ENCODE measurements at regions not wholly inside any gene's neighbourhood (a gene's known extent, or its start where the extent isn't known, plus 50 kb on each side); places are given as distances from the start of the nearest gene placed in this dataset.
A peak's percentile ranks its signal among the peaks of the same experiment; 100 is the strongest.

DNA sequence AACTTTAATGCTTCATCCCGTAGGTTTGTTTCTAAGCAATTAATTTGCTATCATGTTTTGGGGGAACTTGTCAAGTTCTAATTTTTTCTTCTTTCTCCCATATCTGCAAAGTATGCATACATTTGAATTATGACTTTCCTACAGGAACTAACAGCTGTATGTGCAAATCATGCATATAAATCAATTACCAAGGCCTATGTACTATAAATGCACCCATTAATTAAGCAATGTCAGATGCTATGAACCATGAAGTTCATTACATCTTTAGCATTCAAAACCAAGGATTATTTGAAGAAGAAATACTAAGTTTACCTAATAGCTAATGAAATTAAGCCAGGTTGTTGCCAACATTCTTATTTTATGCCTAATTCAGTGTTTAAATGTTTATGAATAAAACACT is 851.3 kb downstream of the TFAP2A start:
- TF ChIP-seq EZH2 (IDR thresholded peaks at IDR 0.05; ENCODE audit: borderline replicate concordance, low read depth, low read length, poor library complexity, severe bottlenecking) = no peak
- TF ChIP-seq, protein P1, sequence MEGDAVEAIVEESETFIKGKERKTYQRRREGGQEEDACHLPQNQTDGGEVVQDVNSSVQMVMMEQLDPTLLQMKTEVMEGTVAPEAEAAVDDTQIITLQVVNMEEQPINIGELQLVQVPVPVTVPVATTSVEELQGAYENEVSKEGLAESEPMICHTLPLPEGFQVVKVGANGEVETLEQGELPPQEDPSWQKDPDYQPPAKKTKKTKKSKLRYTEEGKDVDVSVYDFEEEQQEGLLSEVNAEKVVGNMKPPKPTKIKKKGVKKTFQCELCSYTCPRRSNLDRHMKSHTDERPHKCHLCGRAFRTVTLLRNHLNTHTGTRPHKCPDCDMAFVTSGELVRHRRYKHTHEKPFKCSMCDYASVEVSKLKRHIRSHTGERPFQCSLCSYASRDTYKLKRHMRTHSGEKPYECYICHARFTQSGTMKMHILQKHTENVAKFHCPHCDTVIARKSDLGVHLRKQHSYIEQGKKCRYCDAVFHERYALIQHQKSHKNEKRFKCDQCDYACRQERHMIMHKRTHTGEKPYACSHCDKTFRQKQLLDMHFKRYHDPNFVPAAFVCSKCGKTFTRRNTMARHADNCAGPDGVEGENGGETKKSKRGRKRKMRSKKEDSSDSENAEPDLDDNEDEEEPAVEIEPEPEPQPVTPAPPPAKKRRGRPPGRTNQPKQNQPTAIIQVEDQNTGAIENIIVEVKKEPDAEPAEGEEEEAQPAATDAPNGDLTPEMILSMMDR (conservative IDR thresholded peaks at IDR 0.05; ENCODE audit: low read depth, low read length) = no peak
- Histone ChIP-seq H3K4me1 (ENCODE audit: insufficient read depth, low read length, poor library complexity, severe bottlenecking) (peaks cover 16% of the 10 kb centered on the region), H3K36me3 (ENCODE audit: insufficient read depth, low read length, poor library complexity, severe bottlenecking) (no peaks in the 10 kb centered on the region), H3K9me3 (ENCODE audit: low read depth, low read length, poor library complexity, severe bottlenecking) (no peaks in the 10 kb centered on the region), H3K27ac (ENCODE audit: low read depth, low read length, poor library complexity, severe bottlenecking) (no peak overlapping the region), H3K27me3 (replicated peaks; ENCODE audit: insufficient read depth, low read depth, low read length, poor library complexity) (peaks cover 53% of the 10 kb centered on the region), H3K4me3 (ENCODE audit: low read depth, low read length, poor library complexity, severe bottlenecking) (no peak overlapping the region)
- no TSS peak for BruUV-seq (replicated peaks)
- ChIA-PET POLR2A (ENCODE audit: low non-redundant PET) (interaction anchor here (0.7 kb wide), 1 partner anchor 572 kb away, joined by 14 read pairs; no protein-coding TSS in a partner anchor), CTCF (interaction anchor here (0.6 to 1.0 kb wide), 2 partner anchors 233 to 1082 kb away, joined by 3 to 14 read pairs; no protein-coding TSS in a partner anchor)
- peak; percentile 65 for DNase-seq (ENCODE audit: low spot score)
- intact Hi-C loops (cut with micrococcal nuclease; ENCODE audit: unreplicated experiment) = no loop called here

DNA sequence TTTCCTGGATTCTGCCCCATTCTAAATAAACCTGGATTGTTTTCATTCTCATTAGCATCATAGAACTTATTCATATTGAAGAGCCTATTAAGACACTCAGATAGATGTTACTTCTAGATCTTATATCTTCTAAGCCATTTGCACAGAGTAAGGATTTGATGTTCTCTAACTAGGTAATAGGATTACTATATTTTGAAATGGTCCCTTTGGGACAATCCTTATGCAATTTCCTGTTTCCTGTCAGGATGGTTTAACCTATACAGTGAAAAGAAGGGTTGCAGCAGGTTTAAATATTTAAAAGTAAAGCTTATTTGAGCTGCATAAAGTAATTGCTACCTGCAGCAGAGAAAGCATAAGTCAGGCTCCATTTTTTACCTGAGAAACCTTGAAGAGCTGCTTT is 860.1 kb downstream of the TFAP2A start:
- BruUV-seq (replicated peaks) = no TSS peak

DNA sequence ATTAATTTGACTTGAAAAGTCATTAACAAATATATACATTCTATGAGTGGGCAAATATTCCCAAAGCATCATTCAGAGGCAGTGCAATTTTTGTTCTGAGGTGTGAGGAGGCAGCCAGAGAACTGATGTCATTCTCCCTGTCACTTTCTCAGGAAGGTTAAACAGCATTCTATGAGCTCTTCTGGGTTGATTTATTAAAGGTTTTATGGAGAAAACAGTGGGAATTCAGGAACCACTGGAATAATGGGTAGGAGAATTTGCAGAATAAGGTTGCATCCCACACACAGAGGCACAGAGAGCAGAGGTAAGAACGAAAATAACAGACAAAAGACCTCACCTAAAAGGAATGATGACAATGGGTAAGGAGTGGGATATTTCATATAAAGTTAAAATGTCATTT is 860.6 kb downstream of the TFAP2A start:
- BruUV-seq (replicated peaks) = no TSS peak
- DNase-seq (ENCODE audit: low spot score) = peak; percentile 26
- ChIA-PET CTCF (no interaction called here), POLR2A (ENCODE audit: low non-redundant PET) (no interaction called here)
- no peaks in the 10 kb centered on the region for H3K36me3 ChIP-seq (ENCODE audit: insufficient read depth, low read length, poor library complexity, severe bottlenecking)
- no peak overlapping the region for H3K27ac ChIP-seq (ENCODE audit: low read depth, low read length, poor library complexity, severe bottlenecking)
- H3K9me3 ChIP-seq (ENCODE audit: low read depth, low read length, poor library complexity, severe bottlenecking) = peaks cover 31% of the 10 kb centered on the region
- H3K4me1 ChIP-seq (ENCODE audit: insufficient read depth, low read length, poor library complexity, severe bottlenecking) = peaks cover 22% of the 10 kb centered on the region
- no peak for TF ChIP-seq EZH2 (IDR thresholded peaks at IDR 0.05; ENCODE audit: borderline replicate concordance, low read depth, low read length, poor library complexity, severe bottlenecking)
- TF ChIP-seq, protein P1 (conservative IDR thresholded peaks at IDR 0.05; ENCODE audit: low read depth, low read length) = no peak
- no peak overlapping the region for H3K4me3 ChIP-seq (ENCODE audit: low read depth, low read length, poor library complexity, severe bottlenecking)
- intact Hi-C loops (cut with micrococcal nuclease; ENCODE audit: unreplicated experiment) = loop anchor here (5.0 to 10.0 kb wide), 2 partner anchors 243 to 570 kb away; no protein-coding TSS in a partner anchor
- peaks cover 21% of the 10 kb centered on the region for H3K27me3 ChIP-seq (replicated peaks; ENCODE audit: insufficient read depth, low read depth, low read length, poor library complexity)

More for the DNA sequence above, 860.1 kb downstream of the TFAP2A start:
- Histone ChIP-seq H3K4me1 (ENCODE audit: insufficient read depth, low read length, poor library complexity, severe bottlenecking) (peaks cover 22% of the 10 kb centered on the region), H3K9me3 (ENCODE audit: low read depth, low read length, poor library complexity, severe bottlenecking) (peaks cover 27% of the 10 kb centered on the region), H3K27me3 (replicated peaks; ENCODE audit: insufficient read depth, low read depth, low read length, poor library complexity) (peaks cover 26% of the 10 kb centered on the region), H3K27ac (ENCODE audit: low read depth, low read length, poor library complexity, severe bottlenecking) (no peak overlapping the region), H3K36me3 (ENCODE audit: insufficient read depth, low read length, poor library complexity, severe bottlenecking) (no peaks in the 10 kb centered on the region), H3K4me3 (ENCODE audit: low read depth, low read length, poor library complexity, severe bottlenecking) (no peak overlapping the region)
- POLR2A ChIA-PET (ENCODE audit: low non-redundant PET) = no interaction called here
- peak; percentile 96 for DNase-seq (ENCODE audit: low spot score)
- intact Hi-C loops (cut with micrococcal nuclease; ENCODE audit: unreplicated experiment) = loop anchor here (5.0 to 10.0 kb wide), 2 partner anchors 242 to 570 kb away; no protein-coding TSS in a partner anchor
- CTCF ChIA-PET = no interaction called here
- TF ChIP-seq EZH2 (IDR thresholded peaks at IDR 0.05; ENCODE audit: borderline replicate concordance, low read depth, low read length, poor library complexity, severe bottlenecking) = no peak
- TF ChIP-seq, protein P1 (conservative IDR thresholded peaks at IDR 0.05; ENCODE audit: low read depth, low read length) = no peak

Data from A673 (cell line).